Inflammatory macrophage treated with lipopolysaccharide for 1 hour (primary cell): ENCODE measurements at regions not wholly inside any gene's neighbourhood (a gene's known extent, or its start where the extent isn't known, plus 50 kb on each side); places are given as distances from the start of the nearest gene placed in this dataset.

Source experiments
- DNase-seq, 2 donors: peaks; one replicate each; pipeline ENCODE4 v3.0.0-alpha.2; 2020 to 2022

GRCh38 chr6:95784019-95784418, 206.7 kb downstream of the MANEA start:
- DNase-seq: no peak

- no peak for DNase-seq
Observed at GRCh38 chr6:95784869-95785268, 207.5 kb downstream of the MANEA start.

- DNase-seq: no peak
Observed at GRCh38 chr6:95785785-95786184, 208.4 kb downstream of the MANEA start.

DNA sequence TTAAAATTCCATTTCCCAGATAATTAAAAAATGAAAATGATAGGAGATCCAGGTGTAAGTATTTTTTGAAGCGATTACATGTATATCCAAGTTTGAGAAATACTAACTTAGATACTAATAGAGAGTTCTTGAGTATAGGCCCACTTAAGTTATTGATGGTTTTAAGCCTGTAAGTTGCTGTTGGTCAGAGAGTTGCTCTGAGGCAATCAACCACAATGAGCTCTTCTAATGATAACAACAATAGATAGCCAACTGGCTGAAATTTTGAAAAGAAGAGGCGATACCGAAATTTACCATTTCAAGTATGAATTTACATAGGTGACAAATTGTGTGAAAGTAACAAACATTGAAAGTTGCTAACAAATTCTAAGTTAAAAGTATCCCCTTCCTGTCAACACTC, 209.5 kb downstream of the MANEA start:
- no peak for DNase-seq

DNA sequence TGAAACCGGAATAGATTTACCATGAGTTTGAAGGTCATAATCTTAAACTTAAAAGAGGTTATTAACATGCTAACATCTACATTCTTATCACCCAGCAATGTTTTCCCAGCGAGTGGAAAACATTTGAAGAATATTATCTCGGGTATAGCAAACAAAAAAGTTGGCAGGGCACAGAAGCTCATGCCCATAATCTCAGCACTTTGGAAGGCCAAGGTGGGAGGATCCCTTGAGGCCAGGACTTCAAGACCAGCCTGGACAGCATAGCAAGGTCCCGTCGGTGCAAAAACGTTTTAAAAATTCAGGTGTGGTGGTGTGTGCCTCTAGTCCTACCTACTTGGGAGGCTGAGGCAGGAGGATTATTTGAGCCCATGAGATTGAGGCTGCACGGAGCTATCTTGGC, 213.5 kb downstream of the MANEA start:
- DNase-seq: no peak

DNA sequence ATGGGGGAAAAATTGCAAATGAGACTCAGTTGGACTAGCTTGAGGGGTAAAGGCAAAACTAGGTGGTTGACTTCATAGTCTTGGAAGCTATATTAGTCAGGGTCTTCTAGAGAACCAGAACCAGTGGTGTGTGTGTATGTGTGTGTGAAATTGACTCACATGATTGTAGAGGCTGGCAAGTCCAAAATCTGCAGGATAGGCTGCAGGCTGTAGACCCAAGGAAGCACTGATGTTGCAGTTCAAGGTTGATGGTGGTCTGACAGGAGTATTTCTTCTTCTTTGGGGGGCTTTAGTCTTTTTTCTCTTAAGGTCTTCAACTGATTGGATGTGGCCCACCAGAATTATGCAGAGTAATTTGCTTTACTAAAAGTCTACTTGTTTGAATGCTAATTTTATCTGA, 217.4 kb downstream of the MANEA start:
- no peak for DNase-seq

GRCh38 chr6:95795927-95796326, 218.6 kb downstream of the MANEA start:
- DNase-seq: no peak

GRCh38 chr6:95797054-95797453, 218.7 kb upstream of the FUT9 start:
- DNase-seq: no peak

GRCh38 chr6:95802978-95803377, 212.8 kb upstream of the FUT9 start:
- no peak for DNase-seq

DNA sequence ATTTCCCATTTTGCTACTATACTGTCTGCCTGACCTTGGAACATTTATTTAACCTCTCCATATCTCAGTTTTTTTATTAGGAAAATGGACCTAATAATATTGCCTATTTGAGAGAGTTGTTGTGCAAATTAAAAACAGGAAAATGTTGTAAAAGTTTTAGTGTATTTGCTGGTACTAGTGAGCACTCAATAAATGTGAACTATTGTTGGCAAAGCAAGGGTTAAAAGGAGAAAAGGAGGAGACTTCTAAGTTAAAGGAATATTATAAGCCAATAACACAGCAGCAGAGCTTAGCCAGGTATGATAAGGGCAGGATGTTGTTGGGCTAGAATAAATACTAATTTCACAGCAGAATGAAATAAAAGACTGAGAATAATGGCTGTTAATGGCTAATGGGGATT, 211.9 kb upstream of the FUT9 start:
- DNase-seq: no peak

- no peak for DNase-seq
Observed at GRCh38 chr6:95804847-95805541, 210.8 kb upstream of the FUT9 start.

DNA sequence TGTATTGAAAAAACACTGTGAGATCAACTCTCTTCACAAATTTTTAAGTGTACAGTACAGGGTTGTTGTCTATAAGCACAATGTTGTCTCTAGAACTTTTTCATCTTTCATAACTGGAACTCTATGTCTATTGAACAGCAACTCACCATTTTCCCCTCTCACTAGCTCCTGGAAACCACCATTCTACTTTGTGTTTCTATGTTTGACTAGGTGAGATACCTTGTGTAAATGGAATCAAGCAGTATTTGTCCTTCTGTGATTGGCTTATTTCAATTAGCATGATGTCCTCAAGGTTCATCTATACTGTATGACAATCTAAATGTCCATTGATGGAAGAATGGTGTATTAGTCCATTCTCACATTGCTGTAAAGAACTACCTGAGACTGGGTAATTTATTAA, 210.1 kb upstream of the FUT9 start:
- DNase-seq: no peak

DNA sequence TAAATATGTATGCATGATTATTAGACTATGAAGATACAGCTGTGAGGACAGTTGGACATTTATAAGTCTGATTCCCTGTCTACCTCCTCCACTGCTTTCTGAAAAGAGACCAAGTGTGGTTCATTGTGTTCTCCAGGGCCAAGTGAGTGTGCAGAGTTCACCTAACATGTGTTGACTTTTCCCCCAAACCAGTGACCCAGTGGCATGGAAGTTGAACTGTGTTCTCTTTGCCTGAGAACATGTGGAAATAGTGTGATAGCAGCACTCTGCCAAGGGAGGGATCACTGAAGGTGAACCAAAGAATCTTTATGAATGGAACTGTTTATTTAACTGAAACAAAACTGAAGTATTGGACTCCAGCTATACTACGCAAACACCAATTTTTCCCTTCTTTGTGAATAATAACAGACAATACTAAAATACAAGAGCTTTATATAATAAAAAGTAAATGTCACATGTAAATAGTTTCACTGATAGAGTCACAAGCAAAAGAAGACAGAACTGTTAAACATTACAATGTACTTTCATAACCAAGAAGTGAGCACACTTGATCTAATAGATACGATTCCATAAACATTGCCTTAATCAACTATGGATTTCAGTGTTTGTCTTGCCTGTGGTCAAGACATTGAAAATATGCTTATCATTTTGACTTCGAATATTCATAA, 200.3 kb upstream of the FUT9 start:
- no peak for DNase-seq

- DNase-seq: no peak
Observed at GRCh38 chr6:95819461-95819860, 196.3 kb upstream of the FUT9 start.

- no peak for DNase-seq
Observed at GRCh38 chr6:95819939-95820338, 195.8 kb upstream of the FUT9 start.

DNA sequence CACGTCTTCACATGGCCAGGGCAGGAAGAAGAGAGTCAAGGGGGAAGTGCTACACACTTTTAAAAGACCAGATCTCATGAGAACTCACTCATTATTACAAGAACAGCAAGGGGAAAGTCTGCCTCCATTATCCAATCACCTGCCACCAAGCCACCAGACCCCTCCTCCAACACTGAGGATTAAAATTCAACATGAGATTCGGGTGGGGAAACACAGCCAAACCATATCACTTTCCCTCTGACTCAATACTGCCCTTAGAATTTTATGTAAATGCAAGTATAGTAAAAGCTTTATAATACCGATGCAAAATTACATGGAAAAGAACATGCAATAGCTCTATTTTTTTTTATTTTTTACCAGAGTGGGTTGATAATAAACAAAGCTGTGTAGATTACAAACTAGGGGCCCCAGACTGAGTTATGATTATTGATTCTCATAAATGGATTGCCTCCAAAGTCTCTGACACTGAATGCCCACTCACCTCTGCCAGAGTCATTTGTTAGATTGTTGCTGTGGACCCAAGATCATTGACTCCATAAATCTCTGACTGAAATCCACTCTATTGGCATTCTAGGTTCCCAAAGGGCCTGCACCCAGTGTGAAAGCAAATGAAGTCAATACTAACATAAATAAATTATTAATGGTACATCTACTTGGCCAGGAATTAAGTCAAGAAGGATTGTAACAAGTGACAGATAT, 184.8 kb upstream of the FUT9 start:
- DNase-seq: no peak

GRCh38 chr6:95837890-95838289, 177.9 kb upstream of the FUT9 start:
- DNase-seq: no peak

DNA sequence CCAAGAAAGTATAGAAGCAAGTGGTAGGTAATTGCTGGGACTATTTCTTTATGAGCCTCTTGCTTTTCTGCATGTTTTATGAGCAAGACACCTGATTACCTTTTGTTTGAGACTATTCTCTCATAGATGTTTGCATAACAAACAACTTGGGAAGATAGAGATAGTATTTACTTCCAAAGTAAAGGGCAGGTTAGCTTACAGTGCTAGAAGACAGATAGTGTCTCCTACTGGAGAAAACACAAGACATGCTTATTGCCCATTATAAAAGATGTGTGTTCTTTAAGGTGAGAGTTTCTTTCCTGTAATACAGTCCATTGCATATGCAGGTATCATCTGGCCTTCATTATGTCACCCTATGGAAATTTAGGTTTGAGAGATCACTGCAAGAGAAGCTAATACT, 174.2 kb upstream of the FUT9 start:
- no peak for DNase-seq

- DNase-seq: no peak
Observed at GRCh38 chr6:95846652-95847051, 169.1 kb upstream of the FUT9 start.

GRCh38 chr6:95847061-95847460, 168.7 kb upstream of the FUT9 start:
- no peak for DNase-seq

GRCh38 chr6:95848717-95849116, 167.1 kb upstream of the FUT9 start:
- no peak for DNase-seq

GRCh38 chr6:95856876-95857364, 158.9 kb upstream of the FUT9 start:
- DNase-seq: no peak

DNA sequence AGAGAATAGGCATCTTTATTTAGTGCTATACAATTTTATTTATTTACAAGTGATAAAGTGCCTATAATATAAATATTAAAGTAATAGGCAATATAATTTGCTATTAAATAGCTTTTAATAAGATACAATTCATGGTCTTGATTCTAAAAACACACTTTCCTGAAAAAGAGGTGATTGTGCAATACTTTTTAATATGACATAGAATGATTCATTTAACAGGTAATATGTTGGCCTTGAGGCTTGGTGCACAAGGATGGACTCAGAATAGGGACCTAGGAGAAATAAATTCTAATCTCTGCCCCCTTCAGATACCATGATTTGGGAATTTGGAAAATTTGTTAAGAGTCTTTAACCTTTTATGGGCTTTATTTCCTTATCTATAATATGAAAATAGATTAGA, 149.9 kb upstream of the FUT9 start:
- DNase-seq: no peak

DNA sequence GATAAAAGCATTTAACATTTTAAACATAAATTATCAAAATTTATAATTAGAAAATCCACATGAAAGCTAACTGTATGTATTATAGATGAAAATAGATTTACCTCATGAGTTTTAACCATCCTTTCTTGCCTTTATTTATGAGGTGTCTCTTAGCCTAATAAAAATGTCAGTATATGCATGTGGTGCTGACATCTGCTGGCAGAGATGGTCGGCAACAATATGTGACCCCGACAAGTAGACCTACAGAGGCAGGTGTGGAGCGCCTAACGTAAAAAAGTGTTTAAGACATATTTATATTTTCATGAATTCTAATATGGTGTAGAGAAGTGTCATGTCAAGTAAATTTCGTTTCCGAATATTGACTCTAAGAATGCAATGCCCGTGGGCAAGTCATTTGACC, 149.0 kb upstream of the FUT9 start:
- DNase-seq: no peak
